GM23338 (cell line): ENCODE measurements at regions not wholly inside any gene's neighbourhood (a gene's known extent, or its start where the extent isn't known, plus 50 kb on each side); places are given as distances from the start of the nearest gene placed in this dataset.

ENCODE experiments used
- EZH2phosphoT487 ChIP-seq: fragments of 200-600 bp; sonication (generic); IDR thresholded peaks from one replicate; pipeline ENCODE4 v1.8.1; 2018; ENCODE audit warnings: antibody characterized with exemption; ENCODE audit not compliant: unreplicated experiment
- JUNB ChIP-seq: IDR thresholded peaks from one replicate; pipeline ENCODE4 v1.6.1; 2016; ENCODE audit warnings: antibody characterized with exemption; ENCODE audit not compliant: unreplicated experiment
- NANOG ChIP-seq: IDR thresholded peaks from 2 replicates; pipeline ENCODE4 v1.6.1; 2016; ENCODE audit warnings: antibody characterized with exemption, borderline replicate concordance
- POLR2AphosphoS5 ChIP-seq: IDR thresholded peaks from 2 replicates; pipeline ENCODE4 v1.6.1; 2016; ENCODE audit warnings: antibody characterized with exemption, low read depth
- REST ChIP-seq: IDR thresholded peaks from one replicate; pipeline ENCODE4 v1.6.1; 2018; ENCODE audit warnings: antibody characterized with exemption; ENCODE audit not compliant: unreplicated experiment
- ZNF114 ChIP-seq: fragments of 250-450 bp; sonication (Bioruptor Pico); IDR thresholded peaks from 2 replicates; pipeline ENCODE4 v1.5.0; 2020; ENCODE audit warnings: mild to moderate bottlenecking, moderate library complexity
- ZNF331 ChIP-seq: fragments of 250-450 bp; sonication (Bioruptor Pico); IDR thresholded peaks from 2 replicates; pipeline ENCODE4 v1.5.0; 2020; ENCODE audit warnings: low read depth, mild to moderate bottlenecking, moderate library complexity
- ZNF462 ChIP-seq: fragments of 250-450 bp; sonication (Bioruptor Pico); IDR thresholded peaks from 2 replicates; pipeline ENCODE4 v1.5.0; 2020; ENCODE audit warnings: mild to moderate bottlenecking, moderate library complexity
- TF ChIP-seq, protein P1 (sequence below), 2 experiments: fragments of 200-600 bp in 1 of 2; sonication (generic) in 1 of 2; conservative IDR thresholded peaks; 2 replicates each; pipeline versions ENCODE4 v1.5.1 to v1.6.1; 2016 to 2017; ENCODE audit warnings: antibody characterized with exemption in 2 of 2, low read depth in 2 of 2, mild to moderate bottlenecking in 2 of 2, moderate library complexity in 1 of 2

DNA sequence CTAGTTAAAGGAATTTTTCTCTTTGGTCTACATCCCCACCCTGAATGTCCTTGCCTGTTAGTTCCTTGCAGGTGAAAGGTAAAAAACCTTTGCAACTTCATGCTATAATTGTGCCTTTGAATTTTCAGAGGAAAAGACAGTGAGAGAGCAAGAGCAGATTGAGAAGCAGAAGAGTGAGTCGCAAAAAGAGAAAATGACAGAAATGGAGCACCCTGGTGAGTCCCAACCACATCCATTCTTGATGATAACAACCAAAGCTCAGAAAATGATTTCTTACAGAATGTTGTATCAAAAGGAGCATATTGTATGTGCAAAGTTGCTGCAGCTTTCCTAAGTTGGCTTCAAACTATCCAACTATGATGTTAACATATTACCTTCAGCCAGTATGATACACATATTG is 165.2 kb upstream of the CENPW start (continued):
- TF ChIP-seq ZNF462, result no peak
- TF ChIP-seq REST, result no peak
- TF ChIP-seq ZNF331 (CRISPR knock-in tag), result no peak
- no peak for TF ChIP-seq ZNF114 (CRISPR knock-in tag)
- TF ChIP-seq POLR2AphosphoS5, result no peak
- no peak for TF ChIP-seq NANOG
- TF ChIP-seq EZH2phosphoT487, result no peak
- TF ChIP-seq, protein P1, sequence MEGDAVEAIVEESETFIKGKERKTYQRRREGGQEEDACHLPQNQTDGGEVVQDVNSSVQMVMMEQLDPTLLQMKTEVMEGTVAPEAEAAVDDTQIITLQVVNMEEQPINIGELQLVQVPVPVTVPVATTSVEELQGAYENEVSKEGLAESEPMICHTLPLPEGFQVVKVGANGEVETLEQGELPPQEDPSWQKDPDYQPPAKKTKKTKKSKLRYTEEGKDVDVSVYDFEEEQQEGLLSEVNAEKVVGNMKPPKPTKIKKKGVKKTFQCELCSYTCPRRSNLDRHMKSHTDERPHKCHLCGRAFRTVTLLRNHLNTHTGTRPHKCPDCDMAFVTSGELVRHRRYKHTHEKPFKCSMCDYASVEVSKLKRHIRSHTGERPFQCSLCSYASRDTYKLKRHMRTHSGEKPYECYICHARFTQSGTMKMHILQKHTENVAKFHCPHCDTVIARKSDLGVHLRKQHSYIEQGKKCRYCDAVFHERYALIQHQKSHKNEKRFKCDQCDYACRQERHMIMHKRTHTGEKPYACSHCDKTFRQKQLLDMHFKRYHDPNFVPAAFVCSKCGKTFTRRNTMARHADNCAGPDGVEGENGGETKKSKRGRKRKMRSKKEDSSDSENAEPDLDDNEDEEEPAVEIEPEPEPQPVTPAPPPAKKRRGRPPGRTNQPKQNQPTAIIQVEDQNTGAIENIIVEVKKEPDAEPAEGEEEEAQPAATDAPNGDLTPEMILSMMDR (conservative IDR thresholded peaks at IDR 0.05; ENCODE audit: low read depth in 2 of 2), result no peak
- TF ChIP-seq JUNB, result no peak
